GM19452 (cell line): ENCODE measurements at regions not wholly inside any gene's neighbourhood (a gene's known extent, or its start where the extent isn't known, plus 50 kb on each side); places are given as distances from the start of the nearest gene placed in this dataset.
"Not testable (repeated sequence)": the region's sequence is repeated elsewhere in the genome, so short reads cannot be mapped to it uniquely, and the experiment has no call there.

ENCODE experiments used
- ATAC-seq: cut with Tn5 transposase; IDR thresholded peaks from one replicate; pipeline ENCODE4 v1.9.1; 2021; ENCODE audit not compliant: unreplicated experiment

GRCh38 chr9:42568942-42569556 lies 385.6 kb downstream of the SPATA31A6 start:
- not testable (repeated sequence) for ATAC-seq

GRCh38 chr9:42577851-42578250 lies 394.4 kb downstream of the SPATA31A6 start:
- not testable (repeated sequence) for ATAC-seq
